Fibroblast of skin of left quadriceps (primary cell): ENCODE measurements at regions not wholly inside any gene's neighbourhood (a gene's known extent, or its start where the extent isn't known, plus 50 kb on each side); places are given as distances from the start of the nearest gene placed in this dataset.
A peak's percentile ranks its signal among the peaks of the same experiment; 100 is the strongest.
"Not testable (repeated sequence)": the region's sequence is repeated elsewhere in the genome, so short reads cannot be mapped to it uniquely, and the experiment has no call there.

Experiments used
- DNase-seq, 2 experiments: peaks; one replicate each; pipeline ENCODE4 v3.0.0-alpha.2; 2013; ENCODE audit warnings: low read depth in 2 of 2

DNA sequence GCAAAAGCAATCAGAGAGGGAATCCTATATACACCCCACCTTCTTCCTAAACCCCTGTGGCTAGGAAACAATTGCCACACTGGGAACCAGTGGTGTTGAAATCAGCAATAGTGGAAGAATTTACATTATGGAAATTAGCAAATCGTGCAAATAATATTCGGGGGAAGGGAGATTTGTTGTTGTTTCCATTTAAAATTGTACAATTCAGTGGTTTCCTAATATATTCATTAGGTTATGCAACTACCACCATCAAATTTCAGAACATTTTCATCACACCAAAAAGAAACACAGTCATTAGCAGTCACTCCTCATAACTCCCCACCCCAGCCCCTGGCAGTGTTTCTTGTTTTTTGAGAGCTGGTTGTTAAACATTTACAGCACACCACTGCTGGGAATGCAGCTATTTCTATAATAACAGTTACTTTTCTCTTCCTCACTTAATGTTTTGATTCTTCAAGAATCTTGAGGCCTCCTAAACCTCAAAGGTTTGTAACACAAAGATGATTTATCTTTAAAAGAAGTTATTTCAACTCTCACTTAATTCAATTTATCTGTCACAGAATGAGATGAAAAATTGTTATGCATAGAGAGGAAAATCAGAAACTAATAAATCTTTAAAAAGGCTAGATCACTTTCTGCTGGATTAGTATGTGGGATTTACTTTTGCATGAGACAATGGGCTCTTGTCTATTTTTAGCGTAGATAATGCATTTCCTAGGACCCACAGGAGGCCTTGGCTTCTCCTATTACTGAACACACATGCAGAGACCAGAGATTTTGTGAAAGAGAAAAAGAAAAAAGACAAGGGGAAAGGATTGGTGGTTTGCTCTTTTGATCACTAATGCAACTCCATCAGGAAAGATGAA, 91.8 kb upstream of the DAPK1 start:
- no peak for DNase-seq

DNA sequence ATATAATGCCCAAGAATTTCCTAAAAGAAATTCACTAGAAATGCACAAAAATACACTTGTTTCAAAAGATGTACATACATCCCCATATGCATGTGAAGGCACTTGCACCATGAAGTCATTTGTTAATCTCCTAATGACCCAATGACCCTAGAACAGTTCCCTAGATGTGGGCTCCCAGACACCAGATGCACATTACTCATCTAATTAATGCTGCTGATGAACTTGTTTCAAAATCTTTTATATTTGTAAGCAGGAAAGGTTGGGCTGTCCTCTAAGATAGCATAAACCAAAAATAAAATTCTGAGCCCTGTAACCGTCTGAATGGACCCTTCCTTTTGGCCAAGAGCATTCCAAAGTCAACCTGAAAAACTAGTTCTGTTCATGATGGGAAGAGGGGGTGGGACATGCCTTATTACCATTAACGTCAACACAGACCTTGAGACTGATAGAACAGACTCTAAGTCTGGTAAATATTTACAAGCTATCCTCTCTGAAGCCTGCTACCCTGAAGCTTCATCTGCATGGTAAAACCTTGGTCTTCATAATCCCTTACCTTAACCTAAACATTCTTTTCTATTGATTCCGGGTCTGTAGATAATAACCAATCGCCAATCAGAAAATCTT, 91.0 kb upstream of the DAPK1 start:
- no peak for DNase-seq

DNA sequence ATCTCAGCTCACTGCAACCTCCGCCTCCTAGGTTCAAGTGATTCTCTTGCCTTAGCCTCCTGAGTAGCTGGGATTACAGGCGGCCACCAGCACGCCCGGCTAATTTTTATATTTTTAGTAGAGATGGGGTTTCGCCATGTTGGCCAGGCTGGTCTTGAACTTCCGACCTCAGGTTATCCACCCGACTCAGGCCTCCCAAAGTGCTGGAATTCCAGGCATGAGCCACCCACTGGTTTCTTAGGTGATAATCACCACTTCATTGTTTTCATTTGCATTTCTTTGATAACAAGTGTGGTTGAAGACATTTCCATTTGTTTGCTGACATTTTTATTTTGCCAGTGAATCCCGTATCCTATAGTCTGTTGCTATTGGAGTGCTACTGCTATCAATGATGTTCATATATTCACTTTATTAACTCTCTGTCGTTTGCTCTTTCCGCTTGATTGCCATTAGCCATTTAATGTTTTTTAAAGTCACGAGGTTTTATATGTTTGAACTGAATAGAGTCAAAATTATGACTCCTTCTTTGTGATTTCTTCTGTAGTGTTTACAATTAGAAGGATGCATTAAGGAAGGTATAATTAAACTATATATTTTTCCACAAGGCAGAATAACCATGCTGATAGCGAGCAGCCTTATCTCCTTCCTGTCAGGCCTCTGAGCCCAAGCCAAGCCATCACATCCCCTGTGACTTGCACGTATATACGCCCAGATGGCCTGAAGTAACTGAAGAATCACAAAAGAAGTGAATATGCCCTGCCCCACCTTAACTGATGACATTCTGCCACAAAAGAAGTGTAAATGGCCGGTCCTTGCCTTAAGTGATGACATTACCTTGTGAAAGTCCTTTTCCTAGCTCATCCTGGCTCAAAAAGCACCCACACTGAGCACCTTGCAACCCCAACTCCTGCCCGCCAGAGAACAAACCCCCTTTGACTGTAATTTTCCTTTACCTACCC, 87.3 kb upstream of the DAPK1 start:
- not testable (repeated sequence) for DNase-seq

DNA sequence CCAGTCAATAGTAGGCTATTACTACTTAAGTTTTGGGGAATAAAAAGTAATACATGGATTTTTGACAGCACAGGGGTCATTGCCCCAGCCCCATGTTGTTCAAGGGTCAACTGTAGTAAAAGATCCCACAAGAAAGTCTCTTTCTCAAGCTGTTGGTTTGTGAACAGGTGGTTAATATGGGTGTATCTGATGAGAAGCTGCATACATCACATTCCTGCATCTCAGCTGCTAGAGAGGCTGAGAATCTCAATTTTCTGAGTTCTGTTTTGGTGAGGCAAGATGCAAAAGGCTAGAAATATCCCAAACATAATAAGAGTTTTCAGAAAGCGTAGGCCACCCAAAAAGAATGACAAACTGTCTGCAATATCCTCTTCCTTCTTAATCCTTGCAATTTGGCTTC, 76.8 kb upstream of the DAPK1 start:
- no peak for DNase-seq

DNA sequence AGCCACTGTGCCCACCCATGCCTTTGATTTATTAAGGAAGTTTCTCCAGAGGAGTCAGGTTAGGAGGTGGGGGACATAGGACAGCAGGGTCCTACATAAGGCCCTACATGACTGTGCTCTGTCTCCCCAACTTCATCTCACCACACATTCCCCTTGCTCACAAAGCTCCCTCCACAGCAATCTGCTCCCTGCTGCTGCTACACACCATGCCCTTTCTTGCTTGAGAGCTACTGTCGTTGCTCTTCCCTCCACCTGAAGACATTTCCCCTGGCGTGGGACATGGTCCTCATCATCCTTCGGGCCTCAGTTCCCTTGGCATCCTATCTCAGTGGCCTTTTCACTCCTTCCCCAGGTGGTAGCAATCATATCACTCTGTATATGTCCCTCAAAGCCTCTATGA, 75.9 kb upstream of the DAPK1 start:
- no peak for DNase-seq

DNA sequence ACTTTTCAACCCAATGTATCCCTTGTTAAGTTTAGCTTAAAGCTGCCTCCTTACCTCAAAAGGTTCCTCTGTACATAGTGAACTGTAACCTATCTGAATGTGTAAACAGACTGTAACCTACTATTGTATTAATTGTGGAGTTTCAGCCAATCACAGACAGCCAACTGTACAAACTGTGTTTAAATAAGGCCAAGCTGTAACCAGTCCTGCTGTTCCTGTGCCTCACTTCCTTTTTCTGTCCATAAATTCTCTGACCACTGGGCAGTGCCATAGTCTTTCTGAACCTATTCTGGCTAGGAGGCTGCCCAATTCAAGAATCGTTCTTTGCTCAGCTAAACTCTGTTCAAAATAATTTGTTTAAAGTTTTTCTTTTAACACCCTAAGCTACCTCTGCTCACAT, 74.7 kb upstream of the DAPK1 start:
- DNase-seq: no peak

DNA sequence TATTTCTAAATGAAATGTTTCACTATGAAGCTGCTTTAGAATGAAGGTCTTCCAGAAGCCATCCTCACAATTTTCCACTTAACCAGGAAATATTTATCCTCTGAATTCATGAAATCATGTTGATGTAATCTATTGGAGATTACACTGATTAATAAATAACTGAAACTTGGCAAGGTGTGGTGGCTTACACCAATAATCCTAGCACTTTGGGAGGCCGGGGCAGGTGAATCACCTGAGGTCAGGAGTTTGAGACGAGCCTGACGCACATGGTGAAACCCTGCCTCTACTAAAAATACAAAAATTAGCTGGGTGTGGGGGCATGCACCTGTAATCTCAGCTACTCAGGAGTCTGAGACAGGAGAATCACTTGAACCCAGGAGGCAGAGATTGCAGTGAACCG, 73.8 kb upstream of the DAPK1 start:
- not testable (repeated sequence) for DNase-seq

DNA sequence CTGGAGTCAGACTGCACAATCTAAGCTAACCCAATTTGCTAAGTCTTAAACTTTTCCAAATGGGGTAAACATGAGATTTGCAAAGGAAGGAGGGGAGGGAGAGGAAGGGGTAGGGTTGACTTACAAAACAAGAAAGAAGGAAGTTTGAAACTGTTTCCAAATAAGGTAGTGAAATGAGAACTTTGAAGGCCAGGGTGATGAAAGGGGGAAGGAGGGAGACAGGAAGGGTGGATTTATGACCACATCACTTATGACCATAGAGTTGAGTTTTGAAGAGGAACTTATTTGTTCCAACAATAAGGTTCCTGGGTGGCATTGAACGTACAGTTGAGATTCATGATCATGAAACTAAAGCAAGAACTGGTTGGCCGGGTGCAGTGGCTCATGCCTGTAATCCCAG, 72.5 kb upstream of the DAPK1 start:
- DNase-seq: no peak

DNA sequence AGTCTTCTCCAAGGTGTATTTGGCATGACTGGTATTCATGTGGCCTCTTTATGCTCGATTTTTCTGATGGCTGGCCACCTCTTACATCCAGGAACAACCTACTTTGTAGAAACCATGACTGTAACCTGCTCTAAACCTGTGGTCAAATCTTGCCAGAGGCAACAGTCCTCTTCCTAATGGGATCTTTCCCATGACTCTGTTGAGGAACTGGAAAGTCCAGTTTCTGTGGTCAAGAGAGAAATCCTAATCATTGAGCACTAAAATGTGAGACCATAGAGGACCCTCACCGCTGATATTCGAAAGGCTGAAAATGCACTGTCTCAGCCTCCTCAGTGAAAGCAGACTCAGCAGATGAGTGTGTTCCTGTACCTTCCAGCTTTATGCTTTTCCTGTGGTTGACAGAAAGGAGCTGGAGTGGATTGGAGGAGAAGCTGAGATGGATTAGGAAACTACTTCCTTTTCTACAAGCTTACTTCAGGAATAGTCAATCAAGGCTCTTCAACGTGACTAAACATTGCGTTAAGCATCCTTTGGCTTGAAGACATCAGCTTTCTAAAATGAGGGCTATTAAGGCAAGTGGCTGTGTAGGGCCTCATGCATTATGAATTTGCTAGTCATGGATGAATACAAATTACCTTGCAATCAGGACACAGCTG, 69.7 kb upstream of the DAPK1 start:
- no peak for DNase-seq

DNA sequence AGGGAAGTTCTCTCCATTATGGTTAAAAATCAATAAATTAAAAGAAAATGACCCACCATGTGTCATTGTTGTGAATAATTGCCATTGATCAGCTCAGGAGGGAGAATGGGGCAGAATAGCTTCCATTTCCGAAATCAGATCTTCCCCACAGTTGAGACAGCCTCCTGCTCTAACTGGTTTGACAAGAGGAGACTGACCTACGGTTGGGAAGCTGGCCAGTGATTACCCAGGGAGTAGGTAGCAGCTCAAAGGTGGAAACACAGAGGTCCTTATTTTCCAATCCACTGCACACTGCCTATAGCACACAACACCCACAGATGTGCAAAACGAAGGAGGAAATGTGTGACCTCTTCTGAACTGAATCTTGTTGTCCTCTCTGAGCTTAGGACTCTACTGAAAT, 69.0 kb upstream of the DAPK1 start:
- no peak for DNase-seq

DNA sequence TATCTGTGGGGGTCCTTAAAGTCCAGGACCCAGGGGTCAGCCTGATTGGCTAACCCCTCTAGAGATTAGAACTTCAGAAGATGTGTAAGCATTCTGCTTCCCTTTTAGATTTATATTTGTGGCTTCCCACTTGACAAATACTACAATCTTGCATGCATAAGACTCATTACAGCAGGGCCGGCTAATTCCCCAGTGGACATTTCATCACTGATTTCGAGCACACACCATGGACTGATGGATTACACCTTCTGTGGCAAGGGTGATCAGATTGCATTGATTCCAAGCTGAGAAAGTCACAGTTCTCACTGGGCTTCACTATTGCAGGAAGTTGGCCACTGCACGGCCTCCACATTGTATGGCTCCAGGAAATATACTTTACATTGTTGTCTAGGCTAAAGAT, 65.8 kb upstream of the DAPK1 start:
- DNase-seq: peak; percentile 21 to 22

DNA sequence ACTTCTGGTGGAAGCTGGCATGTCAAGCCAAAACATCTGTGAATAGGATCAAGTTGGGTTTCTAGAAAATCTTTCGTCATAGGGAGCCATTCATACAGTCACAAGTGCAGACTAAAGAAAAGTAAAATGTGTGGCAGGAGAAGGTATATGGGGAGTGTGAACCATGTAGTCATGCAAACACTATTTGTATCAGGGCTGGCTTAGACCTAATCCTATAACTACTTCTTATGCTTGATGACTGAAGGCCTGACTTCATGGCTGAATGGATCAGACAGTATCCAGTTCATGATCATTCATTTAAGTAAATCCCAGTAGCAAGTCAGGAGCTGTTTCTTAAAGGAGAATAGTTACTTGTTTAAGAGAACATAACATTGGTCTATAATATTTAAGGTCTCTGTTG, 63.8 kb upstream of the DAPK1 start:
- no peak for DNase-seq

DNA sequence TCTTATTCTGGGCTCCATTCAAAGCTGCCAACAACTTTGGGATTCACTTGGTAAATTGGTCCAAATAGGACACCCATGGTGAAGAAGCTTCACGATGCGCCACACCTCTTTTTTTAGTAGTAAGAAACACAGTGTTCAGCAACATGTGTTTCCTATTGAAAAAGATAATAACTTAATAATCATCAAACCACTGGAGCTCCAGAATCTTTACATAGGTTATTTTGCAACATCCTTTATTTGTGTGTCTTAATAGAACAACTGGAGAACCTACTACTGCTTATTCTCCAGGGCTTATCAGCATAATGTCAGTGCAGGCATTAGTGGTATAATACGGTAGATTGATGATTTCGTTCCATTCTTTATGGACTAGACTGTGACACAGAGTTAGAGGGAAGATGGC, 63.3 kb upstream of the DAPK1 start:
- DNase-seq: no peak

DNA sequence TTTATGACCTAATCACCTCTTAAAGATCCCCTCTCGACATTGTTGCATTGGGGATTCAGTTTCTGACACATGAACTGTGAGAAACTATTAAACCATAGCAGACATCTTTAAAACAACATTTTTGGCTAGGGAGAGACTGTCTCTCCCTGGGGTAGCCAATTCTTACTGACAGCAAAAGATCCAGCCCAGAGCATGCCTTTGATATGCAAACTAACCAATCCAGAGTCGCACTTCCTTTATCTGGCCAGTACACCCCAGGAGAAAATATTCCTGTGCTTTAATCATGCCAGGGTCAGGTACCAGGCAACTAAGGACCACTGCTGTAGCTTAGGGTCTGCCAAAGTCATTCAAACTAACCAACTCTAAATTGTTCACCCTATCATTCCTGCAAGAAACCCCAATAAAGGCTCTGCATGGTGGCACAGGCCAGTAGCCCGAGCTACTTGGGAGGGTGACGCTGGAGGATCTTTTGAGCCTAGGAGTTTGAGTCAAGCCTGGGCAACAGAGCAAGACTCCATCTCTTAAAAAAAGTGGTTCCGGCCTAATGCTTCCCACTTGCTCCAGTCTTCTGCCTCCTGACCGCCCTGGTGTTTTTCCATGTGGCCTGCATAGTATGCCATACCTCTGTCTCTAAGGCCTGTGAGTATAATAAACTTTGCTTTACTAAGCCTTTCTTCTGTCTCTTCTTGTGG, 62.3 kb upstream of the DAPK1 start:
- no peak for DNase-seq

DNA sequence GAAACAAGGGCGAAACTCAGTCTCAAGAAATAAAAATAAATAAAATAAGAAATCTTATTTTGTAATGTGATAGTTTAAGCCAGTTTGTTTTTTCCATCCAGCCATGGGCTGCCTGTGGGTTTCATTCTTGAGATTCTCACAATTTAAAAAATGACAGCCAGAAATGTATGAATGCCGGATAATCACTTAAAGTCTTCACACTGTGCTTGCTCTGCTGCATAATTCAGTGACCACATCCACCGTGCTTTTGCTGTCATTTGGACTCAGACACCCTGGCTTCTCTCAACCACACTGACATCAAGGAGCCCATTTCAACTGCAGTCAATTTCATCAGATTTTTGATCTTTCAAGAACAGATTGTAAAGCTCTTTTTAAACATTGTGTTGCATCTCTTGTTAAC, 61.0 kb upstream of the DAPK1 start:
- DNase-seq: peak in 1 of 2 experiments; percentile 3

DNA sequence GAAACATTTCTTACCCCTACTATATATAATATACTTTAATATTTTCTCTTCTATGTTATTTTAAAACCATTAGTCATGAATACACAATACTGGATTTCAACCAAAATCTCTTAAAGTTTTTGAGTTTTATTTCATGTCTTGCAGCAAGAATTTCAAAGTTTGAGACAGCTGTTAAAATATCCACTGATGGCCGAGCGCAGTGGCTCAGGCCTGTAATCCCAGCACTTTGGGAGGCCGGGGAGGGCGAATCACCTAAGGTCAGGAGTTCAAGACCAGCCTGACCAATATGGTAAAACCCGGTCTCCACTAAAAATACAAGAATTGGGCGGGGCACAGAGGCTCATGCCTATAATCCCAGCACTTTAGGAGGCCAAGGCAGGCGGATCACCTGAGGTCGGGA, 59.7 kb upstream of the DAPK1 start:
- no peak for DNase-seq

DNA sequence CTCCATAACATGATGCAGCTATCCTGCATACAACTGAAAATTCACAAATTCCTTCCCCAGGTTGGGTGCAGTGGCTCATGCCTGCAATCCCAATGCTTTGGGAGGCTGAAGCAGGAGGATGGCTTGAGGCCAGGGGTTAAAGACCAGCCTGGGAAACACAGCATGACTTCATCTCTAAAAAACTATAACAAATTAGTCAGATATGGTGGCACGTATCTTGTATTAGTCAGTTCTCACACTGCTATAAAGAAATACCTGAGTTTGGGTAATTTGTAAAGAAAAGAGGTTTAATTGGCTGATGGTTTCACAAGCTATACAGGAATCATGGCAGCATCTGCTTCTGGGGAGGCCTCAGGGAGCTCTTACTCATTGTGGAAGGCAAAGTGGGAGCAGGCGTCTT, 56.4 kb upstream of the DAPK1 start:
- DNase-seq: no peak

DNA sequence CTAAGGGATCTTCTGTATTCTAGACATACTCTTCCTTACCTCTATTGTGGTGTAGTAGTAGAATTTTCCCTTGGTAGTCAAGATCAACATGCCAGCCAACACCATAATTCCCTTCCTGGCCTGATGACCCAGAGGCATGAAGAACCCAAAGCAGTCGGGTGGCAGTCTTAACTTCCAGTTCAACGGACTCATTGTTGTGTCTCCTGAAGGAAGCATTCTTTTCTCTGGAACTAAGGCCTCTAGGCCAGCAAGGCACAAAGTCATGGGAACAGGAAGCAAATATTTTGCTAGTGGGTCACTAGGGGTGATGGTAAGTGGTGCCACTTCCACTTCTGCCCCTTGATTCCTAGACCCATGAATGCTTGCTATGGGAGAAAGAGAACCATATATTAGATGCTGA, 55.2 kb upstream of the DAPK1 start:
- DNase-seq: no peak

DNA sequence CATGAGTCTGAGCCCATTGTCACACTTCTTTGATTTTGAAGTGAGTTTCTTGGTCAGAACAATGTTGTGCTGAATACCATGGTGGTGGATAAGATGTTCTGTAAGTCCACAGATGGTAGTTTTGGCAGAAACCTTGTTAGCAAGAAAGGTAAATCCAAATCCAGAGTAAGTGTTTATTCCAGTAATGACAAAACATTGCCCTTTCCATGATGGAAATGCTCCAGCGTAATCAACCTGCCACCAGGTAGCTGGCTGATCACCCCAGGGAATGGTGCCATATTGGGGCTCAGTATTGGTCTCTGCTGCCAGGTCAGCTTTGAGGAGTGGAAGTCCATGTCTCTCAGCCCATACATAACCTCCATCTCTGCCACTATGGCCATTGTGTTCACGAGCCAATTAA, 54.7 kb upstream of the DAPK1 start:
- DNase-seq: no peak

DNA sequence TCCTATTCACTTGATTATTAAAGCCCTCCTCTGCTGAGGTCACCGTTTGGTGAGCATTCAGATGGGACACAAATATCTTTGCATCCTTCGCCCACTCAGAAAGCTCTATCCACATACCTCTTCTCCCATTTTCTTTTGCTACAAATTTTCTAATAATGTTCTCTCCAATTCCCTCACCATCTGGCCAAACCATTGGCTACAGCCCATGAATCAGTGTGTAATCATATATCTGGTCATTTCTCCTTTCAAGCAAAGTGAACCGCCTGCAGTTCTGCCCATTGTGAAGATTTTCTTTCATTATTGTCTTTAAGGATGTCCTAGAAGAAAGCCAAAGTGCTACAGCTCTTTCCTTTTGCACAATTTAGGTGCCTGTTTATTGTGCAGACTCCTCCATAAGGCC, 54.2 kb upstream of the DAPK1 start:
- no peak for DNase-seq

DNA sequence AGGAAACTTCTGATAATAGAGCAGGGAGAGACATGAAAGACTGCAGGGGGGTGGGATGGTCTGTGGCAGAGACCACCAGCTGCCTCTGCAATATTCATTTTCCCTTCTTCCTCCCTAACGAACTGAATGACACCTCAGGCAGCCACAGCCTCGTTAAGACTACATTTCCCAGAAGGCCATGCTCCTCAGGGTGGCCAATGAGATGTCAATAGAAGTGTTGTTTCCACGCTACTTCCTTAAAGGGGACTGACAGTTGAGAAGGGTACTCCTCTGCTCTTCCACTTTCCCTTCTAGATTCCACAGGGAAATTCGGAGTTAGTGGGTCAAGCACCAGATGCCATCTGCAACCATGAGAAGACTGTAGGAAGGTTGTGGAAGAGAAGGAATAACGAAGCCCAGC, 52.0 kb upstream of the DAPK1 start:
- no peak for DNase-seq
